ENCODE measurements at regions not wholly inside any gene's neighbourhood (a gene's known extent, or its start where the extent isn't known, plus 50 kb on each side); places are given as distances from the start of the nearest gene placed in this dataset.

DNA sequence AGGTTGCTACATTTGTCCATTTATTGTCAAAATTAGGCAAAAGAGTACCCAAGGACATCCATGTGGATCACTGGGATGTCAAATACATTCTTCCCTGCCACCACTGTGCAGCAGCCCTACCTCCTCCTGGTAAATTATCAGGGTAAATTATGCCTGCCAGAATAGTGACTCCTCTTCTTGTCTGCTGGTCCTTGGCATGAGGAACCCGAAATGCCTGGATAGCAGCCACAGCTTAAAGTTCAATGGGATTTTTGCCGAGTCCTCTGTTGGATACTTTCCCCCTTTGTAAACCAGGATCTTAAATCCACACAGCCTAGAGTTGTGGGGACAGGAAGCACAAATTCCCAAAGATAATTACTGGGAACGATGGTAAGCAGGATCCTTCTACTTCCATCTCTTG is 173.3 kb downstream of the RFX6 start:
- Histone ChIP-seq H3K27ac (ENCODE audit: extremely low read length, insufficient read depth, low read length) (no peak overlapping the region), H3K4me2 (ENCODE audit: low read depth, low read length) (no peak overlapping the region), H3K4me3 (replicated peaks in 1 of 3; ENCODE audit: insufficient read depth in 1 of 3, low read depth in 2 of 3, low read length in 3 of 3) (no peak overlapping the region), H2AFZ (ENCODE audit: low read length) (no peak overlapping the region), H3K27me3 (ENCODE audit: control insufficient read depth in 1 of 2, insufficient read depth in 2 of 2, low read length in 2 of 2) (no peaks in the 10 kb centered on the region), H3K9ac (ENCODE audit: insufficient read depth, low read depth, low read length) (no peak overlapping the region), H3K9me3 (ENCODE audit: low read length) (no peaks in the 10 kb centered on the region), H3K36me3 (replicated peaks in 1 of 2; ENCODE audit: control insufficient read depth in 1 of 2, insufficient read depth in 2 of 2, low read length in 2 of 2) (no peaks in the 10 kb centered on the region), H4K20me1 (ENCODE audit: insufficient read depth, low read length) (no peaks in the 10 kb centered on the region), H3K4me1 (ENCODE audit: insufficient read depth, low read length) (no peaks in the 10 kb centered on the region), H3K79me2 (ENCODE audit: insufficient read depth, low read length) (no peaks in the 10 kb centered on the region)
- in situ Hi-C loops (cut with HindIII; ENCODE audit: extremely low pct_ligation_motif_present, low pct_unique_long_range_greater_than_20kb) (no loop called here), intact Hi-C loops (cut with micrococcal nuclease; ENCODE audit: unreplicated experiment) (no loop called here)
- ChIA-PET CTCF (ENCODE audit: low intra/inter-chr PET ratio, low total read pairs) (no interaction called here), POLR2A (no interaction called here)
- 0% methylated on average over 3 of the region's 3 CpGs for WGBS (ENCODE audit: low lambda C conversion rate)
- no peak for TF ChIP-seq ZNF775 (CRISPR knock-in tag; IDR thresholded peaks at IDR 0.05; ENCODE audit: borderline replicate concordance)
- TF ChIP-seq MIER3 (CRISPR knock-in tag; IDR thresholded peaks at IDR 0.05; ENCODE audit: borderline replicate concordance): no peak
- TF ChIP-seq BRCA1 (CRISPR knock-in tag; IDR thresholded peaks at IDR 0.05): no peak
- no peak for TF ChIP-seq SSRP1 (CRISPR knock-in tag; IDR thresholded peaks at IDR 0.05)
- no peak for TF ChIP-seq NFYB (CRISPR knock-in tag; IDR thresholded peaks at IDR 0.05)
- ATAC-seq: no peak
- no peak for DNase-seq (ENCODE audit: low spot score)
- no peak for FAIRE-seq
- BruUV-seq (replicated peaks): no TSS peak

DNA sequence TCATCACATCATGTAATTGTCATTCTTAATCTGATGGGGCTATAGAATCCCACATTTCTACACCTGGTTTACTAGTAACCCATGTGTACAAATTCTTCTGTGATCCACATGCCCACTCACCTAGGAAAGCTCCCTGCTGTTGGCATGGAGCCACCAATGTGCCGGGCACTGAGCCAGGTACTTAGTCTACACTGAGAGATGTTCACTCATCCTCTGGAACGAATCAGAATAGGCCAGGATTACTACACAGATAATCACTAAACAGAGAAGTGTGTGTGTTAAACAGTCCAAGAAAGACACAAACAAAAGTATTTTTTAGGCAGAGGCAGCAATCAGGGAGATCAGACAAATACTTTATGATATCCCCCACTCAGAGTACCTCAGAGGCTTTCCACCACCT is 193.2 kb upstream of the VGLL2 start:
- no TSS peak for BruUV-seq (replicated peaks)
- CTCF ChIA-PET (ENCODE audit: low intra/inter-chr PET ratio, low total read pairs): no interaction called here
- H3K79me2 ChIP-seq (ENCODE audit: insufficient read depth, low read length): no peaks in the 10 kb centered on the region
- ATAC-seq: no peak
- no peak overlapping the region for H3K4me2 ChIP-seq (ENCODE audit: low read depth, low read length)
- no peaks in the 10 kb centered on the region for H3K36me3 ChIP-seq (replicated peaks in 1 of 2; ENCODE audit: control insufficient read depth in 1 of 2, insufficient read depth in 2 of 2, low read length in 2 of 2)
- no peak for FAIRE-seq
- no peak overlapping the region for H3K4me3 ChIP-seq (replicated peaks in 1 of 3; ENCODE audit: insufficient read depth in 1 of 3, low read depth in 2 of 3, low read length in 3 of 3)
- no peaks in the 10 kb centered on the region for H3K27me3 ChIP-seq (ENCODE audit: control insufficient read depth in 1 of 2, insufficient read depth in 2 of 2, low read length in 2 of 2)
- no peaks in the 10 kb centered on the region for H3K9me3 ChIP-seq (ENCODE audit: low read length)
- no peaks in the 10 kb centered on the region for H3K4me1 ChIP-seq (ENCODE audit: insufficient read depth, low read length)
- H2AFZ ChIP-seq (ENCODE audit: low read length): no peak overlapping the region
- 0% methylated on average over 2 of the region's 2 CpGs for WGBS (ENCODE audit: low lambda C conversion rate)
- POLR2A ChIA-PET: no interaction called here
- no peaks in the 10 kb centered on the region for H4K20me1 ChIP-seq (ENCODE audit: insufficient read depth, low read length)
- no peak for DNase-seq (ENCODE audit: low spot score)
- in situ Hi-C loops (cut with HindIII; ENCODE audit: extremely low pct_ligation_motif_present, low pct_unique_long_range_greater_than_20kb) (no loop called here), intact Hi-C loops (cut with micrococcal nuclease; ENCODE audit: unreplicated experiment) (no loop called here)
- no peak overlapping the region for H3K9ac ChIP-seq (ENCODE audit: insufficient read depth, low read depth, low read length)
- no peak overlapping the region for H3K27ac ChIP-seq (ENCODE audit: extremely low read length, insufficient read depth, low read length)
- TF ChIP-seq MAZ (IDR thresholded peaks at IDR 0.05; ENCODE audit: borderline replicate concordance, low read depth, low read length) (no peak), MAZ (CRISPR knock-in tag; IDR thresholded peaks at IDR 0.05; ENCODE audit: low read depth) (no peak), YEATS4 (CRISPR knock-in tag; IDR thresholded peaks at IDR 0.05; ENCODE audit: borderline replicate concordance) (no peak), RARG (CRISPR knock-in tag; IDR thresholded peaks at IDR 0.05; ENCODE audit: low read depth) (no peak), ZNF430 (CRISPR knock-in tag; IDR thresholded peaks at IDR 0.05) (no peak), NBN (conservative IDR thresholded peaks at IDR 0.05) (no peak), ZNF773 (CRISPR knock-in tag; IDR thresholded peaks at IDR 0.05; ENCODE audit: borderline replicate concordance) (no peak), ZSCAN9 (CRISPR knock-in tag; IDR thresholded peaks at IDR 0.05; ENCODE audit: borderline replicate concordance) (no peak)
- TF ChIP-seq, protein P1, sequence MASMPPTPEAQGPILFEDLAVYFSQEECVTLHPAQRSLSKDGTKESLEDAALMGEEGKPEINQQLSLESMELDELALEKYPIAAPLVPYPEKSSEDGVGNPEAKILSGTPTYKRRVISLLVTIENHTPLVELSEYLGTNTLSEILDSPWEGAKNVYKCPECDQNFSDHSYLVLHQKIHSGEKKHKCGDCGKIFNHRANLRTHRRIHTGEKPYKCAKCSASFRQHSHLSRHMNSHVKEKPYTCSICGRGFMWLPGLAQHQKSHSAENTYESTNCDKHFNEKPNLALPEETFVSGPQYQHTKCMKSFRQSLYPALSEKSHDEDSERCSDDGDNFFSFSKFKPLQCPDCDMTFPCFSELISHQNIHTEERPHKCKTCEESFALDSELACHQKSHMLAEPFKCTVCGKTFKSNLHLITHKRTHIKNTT (CRISPR knock-in tag; IDR thresholded peaks at IDR 0.05): no peak
- TF ChIP-seq, protein P2, sequence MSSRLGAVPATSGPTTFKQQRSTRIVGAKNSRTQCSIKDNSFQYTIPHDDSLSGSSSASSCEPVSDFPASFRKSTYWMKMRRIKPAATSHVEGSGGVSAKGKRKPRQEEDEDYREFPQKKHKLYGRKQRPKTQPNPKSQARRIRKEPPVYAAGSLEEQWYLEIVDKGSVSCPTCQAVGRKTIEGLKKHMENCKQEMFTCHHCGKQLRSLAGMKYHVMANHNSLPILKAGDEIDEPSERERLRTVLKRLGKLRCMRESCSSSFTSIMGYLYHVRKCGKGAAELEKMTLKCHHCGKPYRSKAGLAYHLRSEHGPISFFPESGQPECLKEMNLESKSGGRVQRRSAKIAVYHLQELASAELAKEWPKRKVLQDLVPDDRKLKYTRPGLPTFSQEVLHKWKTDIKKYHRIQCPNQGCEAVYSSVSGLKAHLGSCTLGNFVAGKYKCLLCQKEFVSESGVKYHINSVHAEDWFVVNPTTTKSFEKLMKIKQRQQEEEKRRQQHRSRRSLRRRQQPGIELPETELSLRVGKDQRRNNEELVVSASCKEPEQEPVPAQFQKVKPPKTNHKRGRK (CRISPR knock-in tag; IDR thresholded peaks at IDR 0.05): no peak
- TF ChIP-seq, protein P3, sequence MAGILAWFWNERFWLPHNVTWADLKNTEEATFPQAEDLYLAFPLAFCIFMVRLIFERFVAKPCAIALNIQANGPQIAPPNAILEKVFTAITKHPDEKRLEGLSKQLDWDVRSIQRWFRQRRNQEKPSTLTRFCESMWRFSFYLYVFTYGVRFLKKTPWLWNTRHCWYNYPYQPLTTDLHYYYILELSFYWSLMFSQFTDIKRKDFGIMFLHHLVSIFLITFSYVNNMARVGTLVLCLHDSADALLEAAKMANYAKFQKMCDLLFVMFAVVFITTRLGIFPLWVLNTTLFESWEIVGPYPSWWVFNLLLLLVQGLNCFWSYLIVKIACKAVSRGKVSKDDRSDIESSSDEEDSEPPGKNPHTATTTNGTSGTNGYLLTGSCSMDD (CRISPR knock-in tag; IDR thresholded peaks at IDR 0.05): no peak
- TF ChIP-seq, protein P4, sequence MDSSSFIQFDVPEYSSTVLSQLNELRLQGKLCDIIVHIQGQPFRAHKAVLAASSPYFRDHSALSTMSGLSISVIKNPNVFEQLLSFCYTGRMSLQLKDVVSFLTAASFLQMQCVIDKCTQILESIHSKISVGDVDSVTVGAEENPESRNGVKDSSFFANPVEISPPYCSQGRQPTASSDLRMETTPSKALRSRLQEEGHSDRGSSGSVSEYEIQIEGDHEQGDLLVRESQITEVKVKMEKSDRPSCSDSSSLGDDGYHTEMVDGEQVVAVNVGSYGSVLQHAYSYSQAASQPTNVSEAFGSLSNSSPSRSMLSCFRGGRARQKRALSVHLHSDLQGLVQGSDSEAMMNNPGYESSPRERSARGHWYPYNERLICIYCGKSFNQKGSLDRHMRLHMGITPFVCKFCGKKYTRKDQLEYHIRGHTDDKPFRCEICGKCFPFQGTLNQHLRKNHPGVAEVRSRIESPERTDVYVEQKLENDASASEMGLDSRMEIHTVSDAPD (CRISPR knock-in tag; IDR thresholded peaks at IDR 0.05): no peak

Data from HepG2 (cell line).